ENCODE measurements at regions not wholly inside any gene's neighbourhood (a gene's known extent, or its start where the extent isn't known, plus 50 kb on each side); places are given as distances from the start of the nearest gene placed in this dataset.

GRCh38 chr4:170538821-170539473 is 449.2 kb upstream of the AADAT start:
- Mint-ChIP-seq H3K4me3 (ENCODE audit: low read depth, unreplicated experiment) (no peak overlapping the region), H3K36me3 (ENCODE audit: insufficient read depth, unreplicated experiment) (no peaks in the 10 kb centered on the region), H3K27ac (ENCODE audit: unreplicated experiment) (no peak overlapping the region), H3K27me3 (ENCODE audit: unreplicated experiment) (no peaks in the 10 kb centered on the region), H3K4me1 (ENCODE audit: low read depth, unreplicated experiment) (no peaks in the 10 kb centered on the region), H3K9me3 (ENCODE audit: low read depth, unreplicated experiment) (peaks cover 2% of the 10 kb centered on the region)
- TF ChIP-seq, protein P1, sequence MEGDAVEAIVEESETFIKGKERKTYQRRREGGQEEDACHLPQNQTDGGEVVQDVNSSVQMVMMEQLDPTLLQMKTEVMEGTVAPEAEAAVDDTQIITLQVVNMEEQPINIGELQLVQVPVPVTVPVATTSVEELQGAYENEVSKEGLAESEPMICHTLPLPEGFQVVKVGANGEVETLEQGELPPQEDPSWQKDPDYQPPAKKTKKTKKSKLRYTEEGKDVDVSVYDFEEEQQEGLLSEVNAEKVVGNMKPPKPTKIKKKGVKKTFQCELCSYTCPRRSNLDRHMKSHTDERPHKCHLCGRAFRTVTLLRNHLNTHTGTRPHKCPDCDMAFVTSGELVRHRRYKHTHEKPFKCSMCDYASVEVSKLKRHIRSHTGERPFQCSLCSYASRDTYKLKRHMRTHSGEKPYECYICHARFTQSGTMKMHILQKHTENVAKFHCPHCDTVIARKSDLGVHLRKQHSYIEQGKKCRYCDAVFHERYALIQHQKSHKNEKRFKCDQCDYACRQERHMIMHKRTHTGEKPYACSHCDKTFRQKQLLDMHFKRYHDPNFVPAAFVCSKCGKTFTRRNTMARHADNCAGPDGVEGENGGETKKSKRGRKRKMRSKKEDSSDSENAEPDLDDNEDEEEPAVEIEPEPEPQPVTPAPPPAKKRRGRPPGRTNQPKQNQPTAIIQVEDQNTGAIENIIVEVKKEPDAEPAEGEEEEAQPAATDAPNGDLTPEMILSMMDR (IDR thresholded peaks at IDR 0.05; ENCODE audit: unreplicated experiment): no peak
- intact Hi-C loops (cut with micrococcal nuclease; ENCODE audit: unreplicated experiment): no loop called here
- BruUV-seq (replicated peaks): no TSS peak
- no peak for DNase-seq
- CTCF ChIA-PET: no interaction called here

- intact Hi-C loops (cut with micrococcal nuclease; ENCODE audit: unreplicated experiment): no loop called here
- no peak for DNase-seq
- Mint-ChIP-seq H3K9me3 (ENCODE audit: low read depth, unreplicated experiment) (no peaks in the 10 kb centered on the region), H3K27me3 (ENCODE audit: unreplicated experiment) (no peaks in the 10 kb centered on the region), H3K36me3 (ENCODE audit: insufficient read depth, unreplicated experiment) (no peaks in the 10 kb centered on the region), H3K27ac (ENCODE audit: unreplicated experiment) (no peak overlapping the region), H3K4me3 (ENCODE audit: low read depth, unreplicated experiment) (no peak overlapping the region), H3K4me1 (ENCODE audit: low read depth, unreplicated experiment) (peaks cover 8% of the 10 kb centered on the region)
- TF ChIP-seq, protein P1 (IDR thresholded peaks at IDR 0.05; ENCODE audit: unreplicated experiment): no peak
- CTCF ChIA-PET: interaction anchor here (1.2 kb wide), 1 partner anchor 270 kb away, joined by 4 read pairs; no protein-coding TSS in a partner anchor
- BruUV-seq (replicated peaks): no TSS peak
Measured at GRCh38 chr4:170529748-170530722, 440.3 kb upstream of the AADAT start.

GRCh38 chr4:170526471-170526870 is 436.7 kb upstream of the AADAT start:
- intact Hi-C loops (cut with micrococcal nuclease; ENCODE audit: unreplicated experiment): no loop called here
- Mint-ChIP-seq H3K9me3 (ENCODE audit: low read depth, unreplicated experiment) (no peaks in the 10 kb centered on the region), H3K4me3 (ENCODE audit: low read depth, unreplicated experiment) (no peak overlapping the region), H3K27me3 (ENCODE audit: unreplicated experiment) (no peaks in the 10 kb centered on the region), H3K4me1 (ENCODE audit: low read depth, unreplicated experiment) (peaks cover 8% of the 10 kb centered on the region), H3K27ac (ENCODE audit: unreplicated experiment) (no peak overlapping the region), H3K36me3 (ENCODE audit: insufficient read depth, unreplicated experiment) (no peaks in the 10 kb centered on the region)
- BruUV-seq (replicated peaks): no TSS peak
- TF ChIP-seq, protein P1 (IDR thresholded peaks at IDR 0.05; ENCODE audit: unreplicated experiment): no peak
- CTCF ChIA-PET: no interaction called here
- no peak for DNase-seq

DNA sequence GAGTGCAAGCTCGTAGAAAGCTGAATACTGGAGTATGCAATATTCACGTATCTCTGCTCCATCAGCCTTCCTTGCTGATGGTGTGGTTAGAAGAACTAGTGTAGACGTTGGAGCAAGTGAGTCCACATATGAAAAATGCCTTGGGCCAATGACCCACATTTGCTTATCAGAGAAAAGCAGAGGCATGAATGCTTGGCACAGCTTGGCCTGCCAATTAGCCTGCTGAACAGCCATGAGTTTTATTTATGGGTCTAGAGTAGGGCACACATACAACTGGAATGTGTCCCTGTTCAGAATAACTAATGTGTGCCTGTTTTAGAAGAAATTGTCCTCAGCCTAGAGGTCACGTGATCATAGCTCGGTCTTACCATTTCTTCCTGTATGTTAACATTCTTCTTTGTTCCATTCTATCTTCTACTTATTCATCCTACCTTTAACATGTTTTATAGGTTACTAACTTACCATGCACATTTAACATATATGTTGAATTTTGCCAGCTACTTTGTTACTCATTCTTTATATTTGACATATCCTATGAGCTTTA is 432.7 kb upstream of the AADAT start:
- no peaks in the 10 kb centered on the region for H3K36me3 Mint-ChIP-seq (ENCODE audit: insufficient read depth, unreplicated experiment)
- no peak for DNase-seq
- no peaks in the 10 kb centered on the region for H3K27me3 Mint-ChIP-seq (ENCODE audit: unreplicated experiment)
- no peaks in the 10 kb centered on the region for H3K4me1 Mint-ChIP-seq (ENCODE audit: low read depth, unreplicated experiment)
- no peak overlapping the region for H3K4me3 Mint-ChIP-seq (ENCODE audit: low read depth, unreplicated experiment)
- CTCF ChIA-PET: no interaction called here
- no peak overlapping the region for H3K27ac Mint-ChIP-seq (ENCODE audit: unreplicated experiment)
- no TSS peak for BruUV-seq (replicated peaks)
- TF ChIP-seq, protein P1 (IDR thresholded peaks at IDR 0.05; ENCODE audit: unreplicated experiment): no peak
- H3K9me3 Mint-ChIP-seq (ENCODE audit: low read depth, unreplicated experiment): no peaks in the 10 kb centered on the region
- intact Hi-C loops (cut with micrococcal nuclease; ENCODE audit: unreplicated experiment): no loop called here
